Mesendoderm (in vitro differentiated cells): ENCODE measurements at regions not wholly inside any gene's neighbourhood (a gene's known extent, or its start where the extent isn't known, plus 50 kb on each side); places are given as distances from the start of the nearest gene placed in this dataset.

Experiments
- DNase-seq: peaks from one replicate; pipeline ENCODE4 v3.0.0; 2013
- H2AK5ac ChIP-seq: 2 replicates; pipeline ENCODE4 v1.6.1; 2013; ENCODE audit warnings: low read length, inconsistent platforms
- H2BK120ac ChIP-seq: 2 replicates; pipeline ENCODE4 v1.6.1; 2013; ENCODE audit warnings: low read depth, mild to moderate bottlenecking, low read length, moderate library complexity, mixed read lengths
- H2BK15ac ChIP-seq: replicated peaks from 2 replicates; pipeline ENCODE4 v1.6.1; 2013; ENCODE audit warnings: low read depth, mild to moderate bottlenecking, moderate library complexity
- H2BK5ac ChIP-seq: 2 replicates; pipeline ENCODE4 v1.6.1; 2013; ENCODE audit warnings: low read length, inconsistent platforms
- H3K18ac ChIP-seq: 2 replicates; pipeline ENCODE4 v1.6.1; 2013; ENCODE audit warnings: mild to moderate bottlenecking, low read length, mixed read lengths
- H3K23ac ChIP-seq: one replicate; pipeline ENCODE4 v1.6.1; 2013; ENCODE audit warnings: low read length
- H3K27ac ChIP-seq: 2 replicates; pipeline ENCODE4 v1.5.1; 2013; ENCODE audit warnings: low read depth, mild to moderate bottlenecking, inconsistent platforms, low read length, moderate library complexity
- H3K27me3 ChIP-seq: 2 replicates; pipeline ENCODE4 v1.6.1; 2013; ENCODE audit warnings: low read length, control low read depth, mild to moderate bottlenecking, inconsistent platforms; ENCODE audit not compliant: insufficient read depth, poor library complexity
- H3K36me3 ChIP-seq: 2 replicates; pipeline ENCODE4 v1.6.1; 2013; ENCODE audit warnings: low read length, inconsistent platforms; ENCODE audit not compliant: control insufficient read depth, insufficient read depth
- H3K4ac ChIP-seq: one replicate; pipeline ENCODE4 v1.6.1; 2013; ENCODE audit warnings: low read depth, mild to moderate bottlenecking, low read length, moderate library complexity
- H3K4me1 ChIP-seq: 2 replicates; pipeline ENCODE4 v1.6.1; 2013; ENCODE audit warnings: low read depth, low read length, inconsistent platforms; ENCODE audit not compliant: control insufficient read depth
- H3K4me2 ChIP-seq: 2 replicates; pipeline ENCODE4 v1.6.1; 2013; ENCODE audit warnings: low read length
- H3K4me3 ChIP-seq: 2 replicates; pipeline ENCODE4 v1.5.1; 2013; ENCODE audit warnings: mild to moderate bottlenecking, low read length
- H3K56ac ChIP-seq: one replicate; pipeline ENCODE4 v1.6.1; 2013; ENCODE audit warnings: low read length
- H3K79me1 ChIP-seq: 2 replicates; pipeline ENCODE4 v1.6.1; 2013; ENCODE audit warnings: low read length, inconsistent platforms
- H3K79me2 ChIP-seq: 2 replicates; pipeline ENCODE4 v1.6.1; 2013; ENCODE audit warnings: mild to moderate bottlenecking, low read length; ENCODE audit not compliant: control insufficient read depth, insufficient read depth
- H3K9ac ChIP-seq: 2 replicates; pipeline ENCODE4 v1.6.1; 2013; ENCODE audit warnings: low read length, inconsistent platforms
- H4K5ac ChIP-seq: one replicate; pipeline ENCODE4 v1.6.1; 2013; ENCODE audit warnings: low read length
- H4K8ac ChIP-seq: one replicate; pipeline ENCODE4 v1.6.1; 2013; ENCODE audit warnings: low read depth, mild to moderate bottlenecking, control low read depth, low read length, moderate library complexity
- WGBS: extraction: QIAGEN DNeasy Blood & Tissue Kit; methylation state at CpG from one replicate; pipeline ENCODE4 v1.1.7; 2013; ENCODE audit warnings: low lambda C conversion rate, missing lambda C conversion rate; ENCODE audit not compliant: insufficient coverage; ENCODE audit errors: extremely low coverage; 5-methylcytosine and 5-hydroxymethylcytosine counted together

GRCh38 chr1:29829448-29830344 is 593.4 kb downstream of the PTPRU start:
- H3K56ac ChIP-seq: no peak overlapping the region
- no peak overlapping the region for H4K8ac ChIP-seq
- no peaks in the 10 kb centered on the region for H3K79me2 ChIP-seq
- whole genome bisulfite sequencing: no CpG with 5 or more reads among the region's 14 CpGs
- H3K36me3 ChIP-seq: no peaks in the 10 kb centered on the region
- no peak overlapping the region for H3K4me3 ChIP-seq
- H2BK120ac ChIP-seq: no peak overlapping the region
- no peaks in the 10 kb centered on the region for H3K4me1 ChIP-seq
- no peak overlapping the region for H2BK5ac ChIP-seq
- no peak overlapping the region for H3K4me2 ChIP-seq
- H3K23ac ChIP-seq: no peak overlapping the region
- H2AK5ac ChIP-seq: no peak overlapping the region
- H3K4ac ChIP-seq: no peak overlapping the region
- no peak for DNase-seq
- H2BK15ac ChIP-seq: no peak overlapping the region
- no peak overlapping the region for H3K18ac ChIP-seq
- no peak overlapping the region for H4K5ac ChIP-seq
- no peak overlapping the region for H3K9ac ChIP-seq
- no peaks in the 10 kb centered on the region for H3K27me3 ChIP-seq
- H3K79me1 ChIP-seq: no peaks in the 10 kb centered on the region
- no peak overlapping the region for H3K27ac ChIP-seq

DNA sequence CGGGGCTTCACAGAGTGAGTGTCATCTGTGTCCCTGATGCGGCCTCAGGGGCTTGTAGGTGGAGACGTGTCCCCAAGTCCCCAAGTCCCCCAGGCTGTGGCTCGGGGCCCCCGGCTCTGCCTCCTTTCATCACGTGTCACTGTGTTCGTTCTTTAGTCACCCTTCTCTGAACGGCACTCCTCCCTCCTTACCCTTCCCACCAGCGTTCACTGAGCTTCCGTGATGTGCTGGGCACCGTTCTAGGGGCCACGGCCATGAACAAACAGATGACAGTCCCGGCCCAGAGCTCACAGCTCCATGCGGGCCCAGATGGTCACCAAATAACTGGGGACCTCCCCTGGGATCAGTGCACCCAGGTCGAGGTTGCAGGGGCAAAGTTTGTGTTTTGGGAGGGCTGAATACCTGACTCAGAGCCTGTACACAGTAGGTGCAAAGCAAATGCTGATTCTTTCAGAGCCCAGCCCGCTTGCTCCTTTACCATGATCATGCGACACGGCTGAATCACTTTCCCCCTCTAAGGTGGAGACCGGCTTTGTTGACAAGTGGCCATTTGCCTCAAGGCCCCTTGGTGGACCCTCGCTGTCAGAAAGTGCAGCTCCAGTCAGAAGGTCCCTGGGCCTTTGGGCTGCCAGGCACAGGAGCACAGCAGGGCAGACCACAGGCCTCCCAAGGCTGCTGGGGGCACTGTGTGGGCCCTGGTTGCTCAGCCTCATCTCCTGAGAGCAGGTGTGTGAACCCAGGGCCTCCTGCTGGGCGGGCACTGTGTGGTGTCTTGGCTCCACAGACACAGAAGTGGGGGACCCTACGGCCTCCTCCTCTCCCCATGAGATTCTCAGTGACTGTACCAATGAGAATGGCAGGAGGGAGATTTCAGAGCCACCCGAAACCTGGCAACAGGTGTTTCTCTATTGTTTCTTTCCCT is 592.5 kb downstream of the PTPRU start:
- Histone ChIP-seq H3K79me2 (no peaks in the 10 kb centered on the region), H2BK5ac (no peak overlapping the region), H4K8ac (no peak overlapping the region), H3K79me1 (no peaks in the 10 kb centered on the region), H3K4me1 (no peaks in the 10 kb centered on the region), H3K4me3 (no peak overlapping the region), H3K27me3 (no peaks in the 10 kb centered on the region), H2BK15ac (no peak overlapping the region), H3K4me2 (no peak overlapping the region), H3K23ac (no peak overlapping the region), H3K4ac (no peak overlapping the region), H4K5ac (no peak overlapping the region), H2AK5ac (no peak overlapping the region), H2BK120ac (no peak overlapping the region), H3K27ac (no peak overlapping the region), H3K18ac (no peak overlapping the region), H3K9ac (no peak overlapping the region), H3K56ac (no peak overlapping the region), H3K36me3 (no peaks in the 10 kb centered on the region)
- WGBS: no CpG with 5 or more reads among the region's 23 CpGs
- no peak for DNase-seq

GRCh38 chr1:29827801-29828525 is 591.6 kb downstream of the PTPRU start:
- H3K4ac ChIP-seq: no peak overlapping the region
- H4K8ac ChIP-seq: no peak overlapping the region
- no peak overlapping the region for H3K18ac ChIP-seq
- H3K56ac ChIP-seq: no peak overlapping the region
- no peak overlapping the region for H3K9ac ChIP-seq
- no peak overlapping the region for H2AK5ac ChIP-seq
- no peak overlapping the region for H3K4me2 ChIP-seq
- no peak overlapping the region for H3K4me3 ChIP-seq
- no peak overlapping the region for H2BK5ac ChIP-seq
- H3K79me2 ChIP-seq: no peaks in the 10 kb centered on the region
- H3K23ac ChIP-seq: no peak overlapping the region
- no peaks in the 10 kb centered on the region for H3K36me3 ChIP-seq
- no peak overlapping the region for H2BK120ac ChIP-seq
- H2BK15ac ChIP-seq: no peak overlapping the region
- no CpG with 5 or more reads among the region's 7 CpGs for WGBS
- no peaks in the 10 kb centered on the region for H3K4me1 ChIP-seq
- H3K79me1 ChIP-seq: no peaks in the 10 kb centered on the region
- DNase-seq: no peak
- H4K5ac ChIP-seq: no peak overlapping the region
- no peaks in the 10 kb centered on the region for H3K27me3 ChIP-seq
- no peak overlapping the region for H3K27ac ChIP-seq

GRCh38 chr1:29827237-29827750 is 591.0 kb downstream of the PTPRU start:
- no peak overlapping the region for H3K18ac ChIP-seq
- DNase-seq: no peak
- no peak overlapping the region for H2BK15ac ChIP-seq
- H3K4me3 ChIP-seq: no peak overlapping the region
- no peaks in the 10 kb centered on the region for H3K79me2 ChIP-seq
- no peak overlapping the region for H3K4me2 ChIP-seq
- no peaks in the 10 kb centered on the region for H3K4me1 ChIP-seq
- H3K9ac ChIP-seq: no peak overlapping the region
- H3K56ac ChIP-seq: no peak overlapping the region
- no peak overlapping the region for H3K4ac ChIP-seq
- no peak overlapping the region for H3K23ac ChIP-seq
- no peaks in the 10 kb centered on the region for H3K79me1 ChIP-seq
- no peak overlapping the region for H2AK5ac ChIP-seq
- no peak overlapping the region for H4K8ac ChIP-seq
- H2BK120ac ChIP-seq: no peak overlapping the region
- WGBS: no CpG with 5 or more reads among the region's 12 CpGs
- no peaks in the 10 kb centered on the region for H3K27me3 ChIP-seq
- H4K5ac ChIP-seq: no peak overlapping the region
- no peak overlapping the region for H3K27ac ChIP-seq
- H2BK5ac ChIP-seq: no peak overlapping the region
- H3K36me3 ChIP-seq: no peaks in the 10 kb centered on the region

DNA sequence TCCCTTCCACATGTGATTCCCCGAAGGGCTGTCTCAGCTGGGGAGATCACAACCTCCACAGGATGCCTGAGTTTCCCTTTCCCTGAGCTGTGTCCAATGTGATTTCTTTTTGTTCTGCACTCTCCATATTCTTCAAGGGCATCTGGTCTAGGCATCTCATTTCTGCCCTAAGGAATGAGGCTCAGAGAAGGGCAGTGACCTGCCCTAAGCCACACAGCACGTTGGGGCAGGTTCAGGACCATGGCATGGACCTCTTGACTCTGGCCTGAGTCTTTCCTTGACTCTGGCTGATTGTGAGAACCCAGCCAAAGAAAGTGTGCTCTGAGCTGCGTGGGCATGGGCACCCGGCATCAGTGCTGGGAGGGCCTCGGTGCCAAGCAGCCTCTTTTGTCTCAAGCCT is 590.3 kb downstream of the PTPRU start:
- Histone ChIP-seq H3K36me3 (no peaks in the 10 kb centered on the region), H3K23ac (no peak overlapping the region), H4K5ac (no peak overlapping the region), H3K9ac (no peak overlapping the region), H4K8ac (no peak overlapping the region), H2BK15ac (no peak overlapping the region), H3K4me3 (no peak overlapping the region), H3K4ac (no peak overlapping the region), H3K27ac (no peak overlapping the region), H3K79me2 (no peaks in the 10 kb centered on the region), H3K4me1 (no peaks in the 10 kb centered on the region), H2BK120ac (no peak overlapping the region), H2AK5ac (no peak overlapping the region), H3K56ac (no peak overlapping the region), H3K4me2 (no peak overlapping the region), H2BK5ac (no peak overlapping the region), H3K79me1 (no peaks in the 10 kb centered on the region), H3K27me3 (no peaks in the 10 kb centered on the region), H3K18ac (no peak overlapping the region)
- DNase-seq: no peak
- WGBS: no CpG with 5 or more reads among the region's 5 CpGs
